GM12872 (cell line): ENCODE measurements at regions not wholly inside any gene's neighbourhood (a gene's known extent, or its start where the extent isn't known, plus 50 kb on each side); places are given as distances from the start of the nearest gene placed in this dataset.

ENCODE experiments used
- TF ChIP-seq, protein P1 (sequence below): IDR thresholded peaks from 3 replicates; pipeline ENCODE4 v1.5.1; 2011; ENCODE audit warnings: low read depth, mild to moderate bottlenecking, low read length, moderate library complexity; ENCODE audit not compliant: insufficient read depth

DNA sequence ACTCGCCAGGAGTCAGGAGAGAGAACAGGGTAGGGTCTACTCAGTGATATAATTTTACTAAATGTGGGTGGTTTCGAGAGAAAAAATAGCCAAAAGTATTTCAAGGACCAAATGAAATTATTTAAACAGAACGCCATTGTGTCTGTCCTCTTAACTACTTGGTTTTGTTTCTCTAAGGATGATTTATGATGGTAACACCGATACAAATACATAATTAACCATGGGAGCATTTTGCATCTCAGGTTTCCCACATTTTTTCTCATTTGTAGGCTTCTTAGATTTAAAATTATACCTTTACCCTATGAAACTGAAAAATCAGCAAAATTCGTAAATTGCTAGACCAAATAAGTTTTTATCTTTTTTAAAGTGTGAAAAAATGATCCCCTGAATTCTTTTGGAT lies 188.2 kb downstream of the ZFP64 start:
- TF ChIP-seq, protein P1, sequence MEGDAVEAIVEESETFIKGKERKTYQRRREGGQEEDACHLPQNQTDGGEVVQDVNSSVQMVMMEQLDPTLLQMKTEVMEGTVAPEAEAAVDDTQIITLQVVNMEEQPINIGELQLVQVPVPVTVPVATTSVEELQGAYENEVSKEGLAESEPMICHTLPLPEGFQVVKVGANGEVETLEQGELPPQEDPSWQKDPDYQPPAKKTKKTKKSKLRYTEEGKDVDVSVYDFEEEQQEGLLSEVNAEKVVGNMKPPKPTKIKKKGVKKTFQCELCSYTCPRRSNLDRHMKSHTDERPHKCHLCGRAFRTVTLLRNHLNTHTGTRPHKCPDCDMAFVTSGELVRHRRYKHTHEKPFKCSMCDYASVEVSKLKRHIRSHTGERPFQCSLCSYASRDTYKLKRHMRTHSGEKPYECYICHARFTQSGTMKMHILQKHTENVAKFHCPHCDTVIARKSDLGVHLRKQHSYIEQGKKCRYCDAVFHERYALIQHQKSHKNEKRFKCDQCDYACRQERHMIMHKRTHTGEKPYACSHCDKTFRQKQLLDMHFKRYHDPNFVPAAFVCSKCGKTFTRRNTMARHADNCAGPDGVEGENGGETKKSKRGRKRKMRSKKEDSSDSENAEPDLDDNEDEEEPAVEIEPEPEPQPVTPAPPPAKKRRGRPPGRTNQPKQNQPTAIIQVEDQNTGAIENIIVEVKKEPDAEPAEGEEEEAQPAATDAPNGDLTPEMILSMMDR = no peak

DNA sequence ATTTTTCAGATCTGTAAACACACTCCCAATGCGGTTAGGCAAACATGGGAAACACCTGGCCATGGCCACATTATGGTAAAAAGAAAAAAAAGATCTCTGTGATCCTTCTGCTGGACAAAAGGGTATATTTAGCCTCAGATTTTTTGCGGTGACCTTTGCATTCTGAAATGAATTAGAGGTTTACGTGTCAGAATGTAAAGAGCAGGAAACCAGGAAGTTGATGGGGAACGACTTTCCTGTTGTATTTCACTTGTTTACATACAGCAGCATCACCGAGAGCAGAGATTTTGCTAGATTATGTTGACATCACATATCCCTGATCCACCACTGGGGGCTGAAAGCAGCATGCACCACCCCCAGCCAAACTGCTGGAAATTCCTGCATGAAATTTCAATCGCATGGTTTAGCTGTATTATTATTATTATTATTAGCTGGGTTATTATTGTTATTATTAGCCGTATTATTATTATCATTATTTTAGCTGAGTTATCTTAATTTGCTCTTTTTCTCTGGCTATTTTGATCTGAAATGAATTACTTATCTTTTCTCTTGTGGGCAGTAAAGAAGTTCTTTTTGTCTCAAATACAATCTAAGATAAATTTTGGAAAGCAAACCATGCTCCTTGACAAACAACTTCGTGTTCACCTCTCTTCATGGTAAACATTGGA lies 189.4 kb downstream of the ZFP64 start:
- TF ChIP-seq, protein P1 = no peak

GRCh38 chr20:51995551-51995951 lies 193.2 kb upstream of the SALL4 start:
- TF ChIP-seq, protein P1 = no peak

DNA sequence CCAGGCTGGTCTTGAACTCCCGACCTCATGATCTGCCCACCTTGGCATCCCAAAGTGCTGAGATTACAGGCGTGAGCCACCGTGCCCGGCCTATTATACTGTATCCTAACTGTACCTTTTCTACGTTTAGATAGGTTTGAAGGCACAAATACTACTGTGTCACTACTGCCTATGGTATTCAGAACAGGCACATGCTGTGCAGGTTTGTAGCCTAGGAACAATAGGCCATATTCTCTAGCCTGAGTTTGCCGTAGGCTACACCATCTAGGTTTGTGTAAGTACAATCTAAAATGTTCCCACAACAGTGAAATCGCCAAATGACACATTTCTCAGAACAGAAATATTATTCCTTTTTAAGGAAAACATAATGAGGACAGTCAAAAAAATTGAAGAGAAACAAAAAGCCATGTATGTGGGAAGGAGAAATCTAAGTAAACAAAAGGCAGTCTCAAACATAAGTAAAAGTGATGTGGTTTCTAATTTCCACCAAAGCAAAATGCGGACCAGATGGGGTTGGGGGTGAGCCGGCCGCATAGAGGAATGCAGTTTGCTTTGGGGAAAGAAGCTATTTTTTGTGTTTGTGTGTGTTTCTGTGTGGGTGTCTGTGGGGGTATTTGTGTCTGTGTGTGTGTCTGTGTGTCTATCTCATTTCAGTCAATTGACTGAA lies 192.6 kb upstream of the SALL4 start:
- TF ChIP-seq, protein P1 = no peak

- TF ChIP-seq, protein P1 = no peak
Measured at GRCh38 chr20:51987812-51988211, 185.5 kb upstream of the SALL4 start.

GRCh38 chr20:51985013-51985415 lies 182.7 kb upstream of the SALL4 start:
- TF ChIP-seq, protein P1 = no peak

- TF ChIP-seq, protein P1 = no peak
Measured at GRCh38 chr20:51980277-51980676, 178.0 kb upstream of the SALL4 start.
